ENCODE measurements at regions not wholly inside any gene's neighbourhood (a gene's known extent, or its start where the extent isn't known, plus 50 kb on each side); places are given as distances from the start of the nearest gene placed in this dataset.

DNA sequence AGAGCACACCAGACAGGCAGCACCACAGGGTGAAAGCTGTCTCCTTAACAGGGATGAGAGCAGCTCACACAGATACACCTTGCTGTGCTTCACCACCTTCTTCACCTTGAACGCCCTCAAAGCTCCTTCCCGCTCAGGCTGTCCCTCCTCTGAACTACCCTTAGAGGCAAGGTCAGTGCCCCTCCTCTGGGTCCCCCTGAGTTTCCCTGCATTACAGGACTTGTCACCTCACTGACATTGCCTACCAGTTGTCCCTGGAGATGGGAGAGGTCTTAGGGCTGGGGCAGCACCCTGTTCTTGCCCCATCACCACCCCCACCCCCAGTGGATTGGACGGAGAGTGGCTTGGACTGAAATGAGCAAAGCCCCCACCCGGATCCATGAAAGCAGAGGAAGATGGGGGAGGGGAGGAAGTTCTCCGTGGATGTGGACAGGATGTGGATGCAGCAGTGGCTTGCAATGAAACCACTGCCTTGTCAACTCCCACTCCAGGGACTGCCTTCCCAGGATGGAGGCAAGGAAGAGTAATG lies 73.2 kb upstream of the CDH5 start:
- no peak for TF ChIP-seq POLR2A (IDR thresholded peaks at IDR 0.05; ENCODE audit: low read depth)
- TF ChIP-seq POLR2AphosphoS5 (IDR thresholded peaks at IDR 0.05): no peak
- TF ChIP-seq, protein P1, sequence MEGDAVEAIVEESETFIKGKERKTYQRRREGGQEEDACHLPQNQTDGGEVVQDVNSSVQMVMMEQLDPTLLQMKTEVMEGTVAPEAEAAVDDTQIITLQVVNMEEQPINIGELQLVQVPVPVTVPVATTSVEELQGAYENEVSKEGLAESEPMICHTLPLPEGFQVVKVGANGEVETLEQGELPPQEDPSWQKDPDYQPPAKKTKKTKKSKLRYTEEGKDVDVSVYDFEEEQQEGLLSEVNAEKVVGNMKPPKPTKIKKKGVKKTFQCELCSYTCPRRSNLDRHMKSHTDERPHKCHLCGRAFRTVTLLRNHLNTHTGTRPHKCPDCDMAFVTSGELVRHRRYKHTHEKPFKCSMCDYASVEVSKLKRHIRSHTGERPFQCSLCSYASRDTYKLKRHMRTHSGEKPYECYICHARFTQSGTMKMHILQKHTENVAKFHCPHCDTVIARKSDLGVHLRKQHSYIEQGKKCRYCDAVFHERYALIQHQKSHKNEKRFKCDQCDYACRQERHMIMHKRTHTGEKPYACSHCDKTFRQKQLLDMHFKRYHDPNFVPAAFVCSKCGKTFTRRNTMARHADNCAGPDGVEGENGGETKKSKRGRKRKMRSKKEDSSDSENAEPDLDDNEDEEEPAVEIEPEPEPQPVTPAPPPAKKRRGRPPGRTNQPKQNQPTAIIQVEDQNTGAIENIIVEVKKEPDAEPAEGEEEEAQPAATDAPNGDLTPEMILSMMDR (IDR thresholded peaks at IDR 0.05): no peak
